Breast epithelium (tissue), 3 donors: ENCODE measurements at regions not wholly inside any gene's neighbourhood (a gene's known extent, or its start where the extent isn't known, plus 50 kb on each side); places are given as distances from the start of the nearest gene placed in this dataset.

Experiments
- POLR2A ChIP-seq: fragments of 450-650 bp; IDR thresholded peaks from one replicate; pipeline ENCODE4 v1.6.1; 2016; ENCODE audit warnings: antibody characterized with exemption, mild to moderate bottlenecking, moderate library complexity
- TF ChIP-seq, protein P1 (sequence below), 3 donors: fragments of 450-650 bp; IDR thresholded peaks; one replicate each; pipeline ENCODE4 v1.5.1; 2016 to 2017; ENCODE audit warnings: antibody characterized with exemption in 3 of 3, mild to moderate bottlenecking in 3 of 3, moderate library complexity in 3 of 3

DNA sequence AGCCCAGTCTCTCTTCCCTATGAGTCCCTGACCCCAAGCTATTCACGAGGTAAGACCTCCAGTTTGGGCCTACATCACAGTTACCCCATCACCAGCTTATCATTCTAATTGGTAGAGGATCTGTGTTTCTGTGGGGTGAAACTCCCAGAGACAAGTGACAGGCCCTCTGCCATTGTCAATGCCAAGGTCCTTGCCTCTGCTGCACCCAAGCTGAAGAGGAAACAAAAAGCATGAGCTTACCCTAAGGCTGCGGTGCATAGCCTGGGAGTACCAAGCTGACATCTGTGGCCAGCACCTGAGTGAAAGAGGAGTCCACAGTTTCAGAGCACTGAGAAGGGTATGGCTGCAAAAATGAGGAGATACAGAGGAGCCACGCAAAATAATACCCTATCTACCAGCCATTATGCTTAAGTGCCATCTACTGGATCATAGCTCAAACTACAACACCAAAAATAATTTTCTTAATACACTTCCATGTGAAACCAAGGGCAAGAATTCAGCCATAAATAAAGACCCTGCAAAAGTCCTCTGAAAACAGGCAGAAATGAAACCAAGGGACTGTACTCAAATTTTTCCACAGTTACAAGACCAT is 62.3 kb upstream of the ANO5 start:
- TF ChIP-seq, protein P1, sequence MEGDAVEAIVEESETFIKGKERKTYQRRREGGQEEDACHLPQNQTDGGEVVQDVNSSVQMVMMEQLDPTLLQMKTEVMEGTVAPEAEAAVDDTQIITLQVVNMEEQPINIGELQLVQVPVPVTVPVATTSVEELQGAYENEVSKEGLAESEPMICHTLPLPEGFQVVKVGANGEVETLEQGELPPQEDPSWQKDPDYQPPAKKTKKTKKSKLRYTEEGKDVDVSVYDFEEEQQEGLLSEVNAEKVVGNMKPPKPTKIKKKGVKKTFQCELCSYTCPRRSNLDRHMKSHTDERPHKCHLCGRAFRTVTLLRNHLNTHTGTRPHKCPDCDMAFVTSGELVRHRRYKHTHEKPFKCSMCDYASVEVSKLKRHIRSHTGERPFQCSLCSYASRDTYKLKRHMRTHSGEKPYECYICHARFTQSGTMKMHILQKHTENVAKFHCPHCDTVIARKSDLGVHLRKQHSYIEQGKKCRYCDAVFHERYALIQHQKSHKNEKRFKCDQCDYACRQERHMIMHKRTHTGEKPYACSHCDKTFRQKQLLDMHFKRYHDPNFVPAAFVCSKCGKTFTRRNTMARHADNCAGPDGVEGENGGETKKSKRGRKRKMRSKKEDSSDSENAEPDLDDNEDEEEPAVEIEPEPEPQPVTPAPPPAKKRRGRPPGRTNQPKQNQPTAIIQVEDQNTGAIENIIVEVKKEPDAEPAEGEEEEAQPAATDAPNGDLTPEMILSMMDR (IDR thresholded peaks at IDR 0.05): peak in 1 of 3 donors; percentile 20
- no peak for TF ChIP-seq POLR2A
